Body of pancreas (tissue), 4 donors: ENCODE measurements at regions not wholly inside any gene's neighbourhood (a gene's known extent, or its start where the extent isn't known, plus 50 kb on each side); places are given as distances from the start of the nearest gene placed in this dataset.
"Not testable (repeated sequence)": the region's sequence is repeated elsewhere in the genome, so short reads cannot be mapped to it uniquely, and the experiment has no call there.

ENCODE experiments used
- ATAC-seq: fragments of 150-250 bp; one replicate; pipeline ENCODE4 v1.9.1; 2016
- DNase-seq, 4 donors: peaks; one replicate each; pipeline ENCODE4 v3.0.0-alpha.2; 2019
- H3K27ac ChIP-seq, 4 donors: fragments of 200-600 bp; sonication (generic); 1 replicate in 3 of 4; 2 replicates in 1 of 4; pipeline versions ENCODE4 v1.5.1 to v1.6.1; 2016 to 2019; ENCODE audit warnings: mild to moderate bottlenecking in 1 of 4, mixed read lengths in 1 of 4, moderate library complexity in 1 of 4
- H3K27me3 ChIP-seq, 2 donors: fragments of 200-600 bp; sonication (generic); one replicate each; pipeline ENCODE4 v1.6.0; 2016; ENCODE audit warnings: mild to moderate bottlenecking in 1 of 2
- H3K36me3 ChIP-seq, 2 donors: fragments of 200-600 bp; sonication (generic); replicated peaks in 1 of 2; 2 replicates each; pipeline ENCODE4 v1.5.1; 2016; ENCODE audit warnings: low read depth in 2 of 2; ENCODE audit not compliant: insufficient read depth in 1 of 2
- H3K4me1 ChIP-seq: fragments of 200-600 bp; sonication (generic); one replicate; pipeline ENCODE4 v1.6.0; 2016
- H3K4me3 ChIP-seq, 2 donors: fragments of 200-600 bp; sonication (generic); 1 replicate in 1 of 2; 2 replicates in 1 of 2; pipeline ENCODE4 v1.5.1; 2016 to 2019
- H3K9me3 ChIP-seq, 3 donors: fragments of 200-600 bp; sonication (generic); 1 replicate in 2 of 3; 2 replicates in 1 of 3; pipeline ENCODE4 v1.5.1; 2016
- CTCF ChIP-seq, 7 experiments: fragments of 450-650 bp in 4 of 7; fragments of 200-600 bp in 3 of 7; sonication (generic) in 3 of 7; IDR thresholded peaks; one replicate each; pipeline ENCODE4 v1.5.1; 2016 to 2019; ENCODE audit warnings: antibody characterized with exemption in 7 of 7
- POLR2A ChIP-seq, 3 donors: fragments of 450-650 bp; IDR thresholded peaks; one replicate each; pipeline ENCODE4 v1.6.1; 2016; ENCODE audit warnings: antibody characterized with exemption in 3 of 3, mild to moderate bottlenecking in 2 of 3
- WGBS, 2 donors: methylation state at CpG; one replicate each; pipeline ENCODE4 v1.1.5; 2017; 5-methylcytosine and 5-hydroxymethylcytosine counted together
- intact Hi-C: fragments of 100-400 bp; cut with DNase I; formaldehyde crosslinking; loops from one replicate; pipeline ENCODE4 v1.15.1; 2023

GRCh38 chr1:232422098-232422497 lies 207.8 kb downstream of the SIPA1L2 start:
- Histone ChIP-seq H3K4me1 (no peaks in the 10 kb centered on the region), H3K9me3 (no peaks in the 10 kb centered on the region), H3K36me3 (no peaks in the 10 kb centered on the region), H3K27ac (no peak overlapping the region), H3K4me3 (no peak overlapping the region), H3K27me3 (no peaks in the 10 kb centered on the region)
- ATAC-seq (no peak), DNase-seq (no peak)
- intact Hi-C loops: no loop called here
- TF ChIP-seq POLR2A (IDR thresholded peaks at IDR 0.05): no peak
- no peak for TF ChIP-seq CTCF (IDR thresholded peaks at IDR 0.05)

GRCh38 chr1:232421143-232421796 lies 208.7 kb downstream of the SIPA1L2 start:
- Histone ChIP-seq H3K36me3 (no peaks in the 10 kb centered on the region), H3K9me3 (no peaks in the 10 kb centered on the region)
- ATAC-seq: no peak

GRCh38 chr1:232417636-232418248 lies 212.2 kb downstream of the SIPA1L2 start:
- 80 to 86% methylated on average over 10 of the region's 10 CpGs for WGBS, 2 donors
- no peaks in the 10 kb centered on the region for H3K36me3 ChIP-seq
- H3K9me3 ChIP-seq: no peaks in the 10 kb centered on the region
- H3K4me3 ChIP-seq: no peak overlapping the region
- DNase-seq (no peak), ATAC-seq (no peak)
- H3K27ac ChIP-seq: no peak overlapping the region
- H3K4me1 ChIP-seq: no peaks in the 10 kb centered on the region
- H3K27me3 ChIP-seq: no peaks in the 10 kb centered on the region
- intact Hi-C loops: no loop called here
- no peak for TF ChIP-seq POLR2A (IDR thresholded peaks at IDR 0.05)
- TF ChIP-seq CTCF (IDR thresholded peaks at IDR 0.05): no peak

More at GRCh38 chr1:232421143-232421796, 208.7 kb downstream of the SIPA1L2 start:
- no peak overlapping the region for H3K4me3 ChIP-seq
- TF ChIP-seq POLR2A (IDR thresholded peaks at IDR 0.05): no peak
- TF ChIP-seq CTCF (IDR thresholded peaks at IDR 0.05): no peak
- H3K27me3 ChIP-seq: no peaks in the 10 kb centered on the region
- no peak overlapping the region for H3K27ac ChIP-seq
- DNase-seq: no peak
- 84 to 86% methylated on average over 9 of the region's 9 CpGs for WGBS, 2 donors
- H3K4me1 ChIP-seq: no peaks in the 10 kb centered on the region
- intact Hi-C loops: no loop called here

- no peak overlapping the region for H3K27ac ChIP-seq
- DNase-seq (no peak), ATAC-seq (no peak)
- H3K9me3 ChIP-seq: no peaks in the 10 kb centered on the region
- no peaks in the 10 kb centered on the region for H3K36me3 ChIP-seq
- 70 to 72% methylated on average over 5 of the region's 8 CpGs for WGBS, 2 donors
- no peaks in the 10 kb centered on the region for H3K4me1 ChIP-seq
- intact Hi-C loops: no loop called here
- no peak for TF ChIP-seq CTCF (IDR thresholded peaks at IDR 0.05)
- no peak for TF ChIP-seq POLR2A (IDR thresholded peaks at IDR 0.05)
- H3K27me3 ChIP-seq: no peaks in the 10 kb centered on the region
- H3K4me3 ChIP-seq: no peak overlapping the region
Measured at GRCh38 chr1:232416026-232416568, 213.8 kb downstream of the SIPA1L2 start.

- H3K4me3 ChIP-seq, H3K4me1 ChIP-seq, ATAC-seq, H3K27me3 ChIP-seq, H3K36me3 ChIP-seq, DNase-seq, intact Hi-C loops, H3K9me3 ChIP-seq, H3K27ac ChIP-seq: not testable (repeated sequence)
- 71 to 83% methylated on average over 5 to 10 of the region's 10 CpGs for WGBS, 2 donors
Measured at GRCh38 chr1:232415481-232415880, 214.5 kb downstream of the SIPA1L2 start.
